ENCODE measurements at regions not wholly inside any gene's neighbourhood (a gene's known extent, or its start where the extent isn't known, plus 50 kb on each side); places are given as distances from the start of the nearest gene placed in this dataset.
"Not testable (repeated sequence)": the region's sequence is repeated elsewhere in the genome, so short reads cannot be mapped to it uniquely, and the experiment has no call there.

- no peak for DNase-seq (ENCODE audit: low read depth in 3 of 3, low spot score in 2 of 3)
Observed at GRCh38 chr7:50920031-50920635, 137.4 kb upstream of the GRB10 start.

GRCh38 chr7:50915621-50916020, 132.9 kb upstream of the GRB10 start:
- no peak for DNase-seq (ENCODE audit: low read depth in 3 of 3, low spot score in 2 of 3)

GRCh38 chr7:50914460-50914859, 131.8 kb upstream of the GRB10 start:
- no peak for DNase-seq (ENCODE audit: low read depth in 3 of 3, low spot score in 2 of 3)

GRCh38 chr7:50908628-50909290, 126.1 kb upstream of the GRB10 start:
- DNase-seq (ENCODE audit: low read depth in 3 of 3, low spot score in 2 of 3) = no peak

GRCh38 chr7:50898604-50899477, 116.1 kb upstream of the GRB10 start:
- DNase-seq (ENCODE audit: low read depth in 3 of 3, low spot score in 2 of 3) = not testable (repeated sequence)

GRCh38 chr7:50887061-50887460, 104.4 kb upstream of the GRB10 start:
- not testable (repeated sequence) for DNase-seq (ENCODE audit: low read depth in 3 of 3, low spot score in 2 of 3)

GRCh38 chr7:50872437-50872836, 89.7 kb upstream of the GRB10 start:
- DNase-seq (ENCODE audit: low read depth in 3 of 3, low spot score in 2 of 3) = no peak

GRCh38 chr7:50869108-50869725, 86.5 kb upstream of the GRB10 start:
- DNase-seq (ENCODE audit: low read depth in 3 of 3, low spot score in 2 of 3) = no peak

GRCh38 chr7:50868426-50869100, 85.9 kb upstream of the GRB10 start:
- peak in 1 of 3 donors; percentile 10 for DNase-seq (ENCODE audit: low read depth in 3 of 3, low spot score in 2 of 3)

- DNase-seq (ENCODE audit: low read depth in 3 of 3, low spot score in 2 of 3) = no peak
Observed at GRCh38 chr7:50867034-50867356, 84.3 kb upstream of the GRB10 start.

GRCh38 chr7:50866343-50867033, 83.8 kb upstream of the GRB10 start:
- no peak for DNase-seq (ENCODE audit: low read depth in 3 of 3, low spot score in 2 of 3)

- DNase-seq (ENCODE audit: low read depth in 3 of 3, low spot score in 2 of 3) = no peak
Observed at GRCh38 chr7:50865450-50865849, 82.8 kb upstream of the GRB10 start.

GRCh38 chr7:50864694-50865093, 82.0 kb upstream of the GRB10 start:
- DNase-seq (ENCODE audit: low read depth in 3 of 3, low spot score in 2 of 3) = no peak

GRCh38 chr7:50863053-50863452, 80.4 kb upstream of the GRB10 start:
- DNase-seq (ENCODE audit: low read depth in 3 of 3, low spot score in 2 of 3) = no peak

- DNase-seq (ENCODE audit: low read depth in 3 of 3, low spot score in 2 of 3) = no peak
Observed at GRCh38 chr7:50862302-50862701, 79.6 kb upstream of the GRB10 start.

- DNase-seq (ENCODE audit: low read depth in 3 of 3, low spot score in 2 of 3) = no peak
Observed at GRCh38 chr7:50860598-50860997, 77.9 kb upstream of the GRB10 start.

- no peak for DNase-seq (ENCODE audit: low read depth in 3 of 3, low spot score in 2 of 3)
Observed at GRCh38 chr7:50860174-50860573, 77.5 kb upstream of the GRB10 start.

- no peak for DNase-seq (ENCODE audit: low read depth in 3 of 3, low spot score in 2 of 3)
Observed at GRCh38 chr7:50858528-50859245, 76.0 kb upstream of the GRB10 start.

- DNase-seq (ENCODE audit: low read depth in 3 of 3, low spot score in 2 of 3) = no peak
Observed at GRCh38 chr7:50857804-50858489, 75.3 kb upstream of the GRB10 start.

Data from right renal cortex interstitium (tissue), 3 donors.